Subcutaneous abdominal adipose tissue (tissue), 5 donors: ENCODE measurements at regions not wholly inside any gene's neighbourhood (a gene's known extent, or its start where the extent isn't known, plus 50 kb on each side); places are given as distances from the start of the nearest gene placed in this dataset.

Experiments used
- H3K27ac ChIP-seq: one replicate; pipeline ENCODE4 v1.7.0; 2013; ENCODE audit warnings: low read depth, mild to moderate bottlenecking, inconsistent platforms, low read length, moderate library complexity
- H3K27me3 ChIP-seq, 5 donors: one replicate each; pipeline ENCODE4 v1.7.0; 2013; ENCODE audit warnings: low read length in 5 of 5, inconsistent platforms in 1 of 5; ENCODE audit not compliant: control insufficient read depth in 5 of 5, insufficient read depth in 4 of 5
- H3K36me3 ChIP-seq, 5 donors: one replicate each; pipeline ENCODE4 v1.7.0; 2013; ENCODE audit warnings: low read length in 5 of 5; ENCODE audit not compliant: control insufficient read depth in 5 of 5, insufficient read depth in 5 of 5
- H3K4me1 ChIP-seq, 5 donors: one replicate each; pipeline ENCODE4 v1.7.0; 2013; ENCODE audit warnings: low read length in 5 of 5, mild to moderate bottlenecking in 3 of 5, moderate library complexity in 1 of 5; ENCODE audit not compliant: control insufficient read depth in 5 of 5, insufficient read depth in 5 of 5
- H3K4me3 ChIP-seq, 5 donors: one replicate each; pipeline ENCODE4 v1.7.0; 2013; ENCODE audit warnings: low read length in 5 of 5, low read depth in 1 of 5
- H3K9ac ChIP-seq, 5 donors: one replicate each; pipeline ENCODE4 v1.7.0; 2013; ENCODE audit warnings: low read length in 5 of 5, mild to moderate bottlenecking in 4 of 5, moderate library complexity in 3 of 5
- H3K9me3 ChIP-seq, 5 donors: one replicate each; pipeline ENCODE4 v1.7.0; 2013; ENCODE audit warnings: low read length in 5 of 5; ENCODE audit not compliant: control insufficient read depth in 5 of 5
- donor health status: healthy.
- donor health status: healthy.
- donor health status: healthy.
- donor health status: healthy.
- donor health status: healthy.

DNA sequence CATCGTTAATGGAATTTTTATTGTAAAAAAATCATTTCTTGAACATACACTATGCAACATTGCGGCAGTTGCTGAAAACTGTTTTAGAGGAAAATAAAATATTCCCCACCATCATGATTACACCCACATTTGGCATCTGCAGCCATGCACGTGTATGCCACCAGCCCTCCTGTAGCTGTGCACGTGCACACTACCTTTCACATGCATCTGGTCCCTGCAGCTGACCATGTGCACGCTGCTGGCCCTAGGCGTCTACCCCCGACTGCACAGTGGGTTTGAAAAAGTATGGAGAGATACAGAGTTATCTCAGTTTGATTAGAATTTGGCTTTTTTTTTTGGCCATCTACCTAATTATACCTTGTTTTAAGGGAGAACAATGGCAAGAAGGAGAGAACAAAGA is 569.8 kb upstream of the IGFBP7 start:
- no peaks in the 10 kb centered on the region for H3K4me1 ChIP-seq
- no peaks in the 10 kb centered on the region for H3K36me3 ChIP-seq
- no peak overlapping the region for H3K4me3 ChIP-seq
- no peaks in the 10 kb centered on the region for H3K9me3 ChIP-seq
- H3K27ac ChIP-seq, result no peak overlapping the region
- no peaks in the 10 kb centered on the region for H3K27me3 ChIP-seq
- H3K9ac ChIP-seq, result no peak overlapping the region

DNA sequence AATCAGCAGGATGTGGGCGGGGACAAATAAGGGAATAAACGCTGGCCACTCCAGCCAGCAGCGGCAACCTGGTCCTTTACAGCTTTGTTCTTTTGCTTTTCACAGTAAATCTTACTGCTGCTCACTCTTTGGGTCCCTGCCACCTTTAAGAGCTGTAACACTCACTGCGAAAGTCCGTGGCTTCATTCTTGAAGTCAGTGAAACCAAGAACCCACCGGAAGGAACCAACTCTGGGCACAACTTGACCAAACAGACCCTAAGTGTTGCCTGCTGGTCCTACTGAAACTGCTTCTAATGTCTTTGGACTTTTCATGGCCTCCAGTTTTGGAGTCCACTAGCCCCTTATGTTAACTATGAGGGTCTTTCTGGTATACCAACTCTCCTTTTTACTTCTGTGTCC is 566.2 kb upstream of the IGFBP7 start:
- H3K27me3 ChIP-seq, result no peaks in the 10 kb centered on the region
- peaks cover 0 to 4% (median 0%) of the 10 kb centered on the region in 5 donors for H3K4me1 ChIP-seq
- no peaks in the 10 kb centered on the region for H3K9me3 ChIP-seq
- H3K9ac ChIP-seq, result no peak overlapping the region
- no peak overlapping the region for H3K4me3 ChIP-seq
- no peaks in the 10 kb centered on the region for H3K36me3 ChIP-seq
- no peak overlapping the region for H3K27ac ChIP-seq

DNA sequence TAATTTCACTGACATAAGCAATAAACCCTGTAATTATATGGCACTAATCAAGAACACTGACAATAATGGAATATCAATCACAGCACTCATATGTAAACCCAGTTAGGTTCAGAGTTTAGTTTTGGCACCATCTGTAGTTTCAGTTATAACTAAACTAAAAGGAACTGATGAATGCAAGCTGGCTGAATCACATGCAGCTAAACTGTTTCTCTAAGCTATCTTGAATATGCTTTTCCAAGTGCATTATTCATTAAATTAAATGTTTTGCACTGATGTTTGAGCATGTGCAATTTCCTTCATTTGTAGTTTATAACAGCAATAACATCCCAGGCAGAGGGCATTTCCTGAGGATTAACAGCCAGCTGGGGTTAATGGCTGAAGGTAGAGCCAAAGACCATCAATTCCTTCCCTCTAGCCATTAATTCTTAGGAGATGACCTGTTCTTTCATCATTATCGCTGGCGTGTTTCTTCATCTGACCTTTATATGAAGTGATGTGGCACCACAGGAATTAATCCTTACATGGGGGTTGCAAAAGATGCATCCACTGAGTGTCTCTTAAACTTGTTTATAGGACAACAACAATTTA is 562.8 kb upstream of the IGFBP7 start:
- Histone ChIP-seq H3K27ac (no peak overlapping the region), H3K4me1 (peaks cover 0 to 11% (median 10%) of the 10 kb centered on the region in 5 donors)

DNA sequence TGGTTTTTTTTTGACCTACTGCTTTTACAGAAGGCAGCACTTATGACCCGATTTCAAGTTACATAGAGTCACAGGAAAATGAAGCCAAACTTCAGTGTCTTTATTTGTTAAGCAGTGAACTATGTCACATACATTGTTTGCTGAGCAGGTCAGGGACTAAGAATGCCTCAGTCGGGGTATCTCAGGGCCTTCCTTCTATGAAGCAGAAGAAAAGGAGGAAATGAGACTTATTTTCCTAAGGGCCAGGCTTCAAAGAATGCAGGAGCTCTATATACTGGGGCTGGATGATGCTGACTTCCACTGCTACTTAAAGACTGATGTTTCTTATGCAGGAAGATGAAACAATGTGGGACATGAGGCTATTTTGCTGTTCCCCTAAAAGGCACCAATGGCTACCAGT is 558.4 kb upstream of the IGFBP7 start:
- H3K9me3 ChIP-seq, result no peaks in the 10 kb centered on the region
- no peaks in the 10 kb centered on the region for H3K27me3 ChIP-seq
- H3K4me3 ChIP-seq, result no peak overlapping the region
- no peaks in the 10 kb centered on the region for H3K36me3 ChIP-seq
- H3K9ac ChIP-seq, result no peak overlapping the region
- H3K4me1 ChIP-seq, result peaks cover 0 to 12% (median 11%) of the 10 kb centered on the region in 5 donors
- no peak overlapping the region for H3K27ac ChIP-seq

More for the DNA sequence above, 562.8 kb upstream of the IGFBP7 start:
- Histone ChIP-seq H3K9ac (no peak overlapping the region), H3K36me3 (no peaks in the 10 kb centered on the region), H3K9me3 (no peaks in the 10 kb centered on the region), H3K27me3 (no peaks in the 10 kb centered on the region), H3K4me3 (no peak overlapping the region)

DNA sequence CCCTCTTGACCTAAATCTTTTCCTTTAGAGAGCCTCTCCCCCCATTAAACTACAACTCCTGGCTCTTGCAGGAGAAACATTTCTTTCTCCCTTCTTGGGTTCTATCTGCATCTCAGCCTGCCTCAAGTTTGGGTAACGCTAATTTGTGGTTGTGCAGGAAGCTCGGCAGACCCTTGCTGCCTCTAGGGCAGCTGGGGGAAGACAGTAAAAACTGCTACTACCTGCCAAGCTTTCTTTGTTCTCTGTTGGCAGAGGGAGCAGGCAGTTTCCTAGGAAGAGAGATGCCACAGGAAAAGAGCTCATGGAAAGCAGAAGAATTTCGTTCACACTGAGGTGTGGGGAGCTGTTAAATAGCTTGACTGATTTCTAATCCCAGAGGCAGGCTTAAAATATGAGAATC is 555.6 kb upstream of the IGFBP7 start:
- Histone ChIP-seq H3K9ac (no peak overlapping the region), H3K27ac (no peak overlapping the region), H3K4me3 (no peak overlapping the region), H3K9me3 (no peaks in the 10 kb centered on the region), H3K27me3 (no peaks in the 10 kb centered on the region), H3K36me3 (no peaks in the 10 kb centered on the region), H3K4me1 (peaks cover 0 to 12% (median 11%) of the 10 kb centered on the region in 5 donors)

DNA sequence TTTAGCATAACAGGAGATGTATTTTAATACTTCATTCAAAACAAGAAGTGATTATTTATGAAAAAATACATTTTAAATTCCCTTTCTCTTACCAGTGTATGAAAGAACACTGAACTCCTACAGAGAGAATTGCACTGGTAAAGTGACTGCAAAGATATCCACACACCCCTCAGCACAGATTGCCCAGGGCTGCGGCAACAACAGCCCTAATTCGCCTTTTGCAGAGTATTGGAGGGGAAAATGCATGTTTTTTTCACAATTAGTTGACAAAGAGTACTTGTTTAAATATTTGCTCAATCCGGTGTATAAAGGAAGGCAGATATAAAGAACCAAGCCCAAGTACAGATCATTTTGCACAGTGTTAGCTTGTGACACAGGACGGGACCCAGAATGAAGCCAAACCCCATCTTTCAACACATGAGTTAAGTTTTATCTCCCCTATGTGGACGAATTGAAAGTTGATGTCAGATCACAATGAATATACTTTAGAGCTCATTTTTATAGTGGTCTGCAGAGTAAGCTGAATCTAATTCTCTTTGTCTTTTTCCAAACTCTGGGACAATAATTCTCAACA is 551.4 kb upstream of the IGFBP7 start:
- H3K9ac ChIP-seq, result no peak overlapping the region
- no peaks in the 10 kb centered on the region for H3K9me3 ChIP-seq
- no peaks in the 10 kb centered on the region for H3K27me3 ChIP-seq
- no peaks in the 10 kb centered on the region for H3K4me1 ChIP-seq
- no peaks in the 10 kb centered on the region for H3K36me3 ChIP-seq
- H3K27ac ChIP-seq, result no peak overlapping the region
- no peak overlapping the region for H3K4me3 ChIP-seq

DNA sequence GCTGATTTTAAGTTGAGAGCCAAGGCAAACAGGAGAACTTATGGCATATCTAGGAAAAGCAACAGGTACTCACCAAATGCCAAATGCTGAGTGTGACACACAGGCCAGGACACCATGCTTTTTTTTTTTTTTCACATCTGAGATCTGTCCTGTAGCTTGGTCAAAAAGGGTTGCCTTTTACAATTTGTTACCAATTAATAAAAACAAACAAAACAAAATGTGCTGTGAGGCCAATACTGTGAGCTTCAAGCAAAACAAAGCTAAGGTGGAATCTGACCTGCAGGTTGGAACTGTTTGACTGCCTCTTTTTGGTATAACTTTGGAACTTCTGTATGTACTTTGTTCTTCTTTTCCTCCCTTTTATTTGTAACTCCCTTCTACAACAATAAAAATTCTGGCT is 548.5 kb upstream of the IGFBP7 start:
- H3K9ac ChIP-seq, result no peak overlapping the region
- no peaks in the 10 kb centered on the region for H3K9me3 ChIP-seq
- H3K4me3 ChIP-seq, result no peak overlapping the region
- no peaks in the 10 kb centered on the region for H3K36me3 ChIP-seq
- no peaks in the 10 kb centered on the region for H3K4me1 ChIP-seq
- no peaks in the 10 kb centered on the region for H3K27me3 ChIP-seq
- H3K27ac ChIP-seq, result no peak overlapping the region

DNA sequence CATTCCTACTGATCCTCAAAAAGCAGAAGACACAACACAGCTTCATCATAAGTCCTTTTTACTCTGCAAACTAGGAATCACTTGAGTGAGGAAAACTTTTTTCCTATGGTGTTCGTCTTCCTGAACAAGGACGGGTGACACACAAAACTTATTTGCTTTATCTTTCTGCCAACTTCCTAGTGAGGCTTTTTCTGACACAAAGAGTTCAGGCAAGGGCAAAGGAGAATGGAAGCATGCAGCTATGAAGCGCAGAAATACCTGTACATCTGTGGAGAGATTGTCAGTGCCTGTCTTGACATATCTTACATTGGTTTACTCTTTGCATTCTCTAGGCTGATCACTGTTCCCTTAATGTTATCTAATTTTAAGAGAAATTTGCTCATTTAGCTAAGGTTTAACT is 548.0 kb upstream of the IGFBP7 start:
- H3K9ac ChIP-seq, result no peak overlapping the region
- no peak overlapping the region for H3K4me3 ChIP-seq
- H3K9me3 ChIP-seq, result no peaks in the 10 kb centered on the region
- H3K27me3 ChIP-seq, result no peaks in the 10 kb centered on the region
- H3K4me1 ChIP-seq, result no peaks in the 10 kb centered on the region
- H3K27ac ChIP-seq, result no peak overlapping the region
- H3K36me3 ChIP-seq, result no peaks in the 10 kb centered on the region

DNA sequence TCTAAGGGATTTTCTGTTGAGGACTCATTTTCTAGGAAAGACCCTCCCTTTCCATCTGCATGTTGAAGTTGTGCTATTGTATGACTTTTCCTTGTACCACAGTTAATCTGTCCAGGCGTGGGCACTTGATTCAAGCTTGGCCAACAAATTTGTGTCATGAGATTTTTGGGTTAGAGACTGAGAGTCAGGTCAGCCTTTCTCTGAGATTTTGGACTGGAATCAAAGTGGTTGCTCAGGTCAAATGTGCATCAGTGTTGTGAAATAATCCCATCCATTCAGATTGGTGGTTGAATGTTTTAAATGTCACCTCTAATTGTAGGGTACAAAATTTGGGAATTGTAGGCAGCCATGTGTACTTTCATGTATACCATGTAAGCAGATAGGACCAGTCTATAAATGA is 545.2 kb upstream of the IGFBP7 start:
- Histone ChIP-seq H3K27ac (no peak overlapping the region), H3K4me1 (no peaks in the 10 kb centered on the region), H3K27me3 (no peaks in the 10 kb centered on the region), H3K36me3 (no peaks in the 10 kb centered on the region), H3K9ac (no peak overlapping the region), H3K9me3 (no peaks in the 10 kb centered on the region), H3K4me3 (no peak overlapping the region)

DNA sequence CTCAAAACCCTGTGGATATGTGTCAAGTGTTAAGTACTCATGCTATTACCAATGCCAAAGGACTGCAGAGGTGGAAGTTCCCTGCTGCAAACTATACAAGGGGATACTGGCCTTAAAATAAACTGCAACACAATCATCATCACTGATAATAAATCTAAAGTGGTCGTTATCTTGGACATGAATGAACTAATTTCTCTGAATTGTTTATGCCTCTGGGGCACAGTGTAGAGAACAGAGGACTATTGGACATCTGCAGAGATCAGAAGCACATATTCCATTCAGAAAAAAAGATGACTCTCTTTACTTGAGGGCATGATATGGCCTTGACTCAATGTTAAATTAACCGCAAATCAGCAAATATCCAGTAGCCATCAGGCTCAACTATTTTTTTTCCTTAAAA is 542.6 kb upstream of the IGFBP7 start:
- Histone ChIP-seq H3K4me3 (no peak overlapping the region), H3K9me3 (no peaks in the 10 kb centered on the region), H3K9ac (no peak overlapping the region), H3K4me1 (no peaks in the 10 kb centered on the region), H3K36me3 (no peaks in the 10 kb centered on the region), H3K27me3 (no peaks in the 10 kb centered on the region), H3K27ac (no peak overlapping the region)
